PFSK-1 (cell line): ENCODE measurements at regions not wholly inside any gene's neighbourhood (a gene's known extent, or its start where the extent isn't known, plus 50 kb on each side); places are given as distances from the start of the nearest gene placed in this dataset.

Source experiments
- FOXP2 ChIP-seq: optimal IDR thresholded peaks from 2 replicates; pipeline ENCODE3; 2011; ENCODE audit warnings: borderline replicate concordance, control low read depth, inconsistent platforms; ENCODE audit not compliant: insufficient read depth; ENCODE audit errors: extremely low read length, extremely low read depth
- POLR2AphosphoS5 ChIP-seq: IDR thresholded peaks from 2 replicates; pipeline ENCODE4 v1.6.1; 2012; ENCODE audit warnings: low read depth, mild to moderate bottlenecking, control low read depth, low read length, moderate library complexity
- REST ChIP-seq, 2 experiments: IDR thresholded peaks; 2 replicates each; pipeline versions ENCODE4 v1.6.1 to v1.8.0; 2011 to 2012; ENCODE audit warnings: low read depth in 2 of 2, low read length in 2 of 2, control low read depth in 1 of 2, inconsistent platforms in 1 of 2, mild to moderate bottlenecking in 1 of 2, moderate library complexity in 1 of 2; ENCODE audit not compliant: insufficient read depth in 1 of 2
- SIN3A ChIP-seq: IDR thresholded peaks from 2 replicates; pipeline ENCODE4 v1.6.1; 2012; ENCODE audit warnings: mild to moderate bottlenecking, low read length, moderate library complexity, borderline replicate concordance; ENCODE audit not compliant: insufficient read depth
- TAF1 ChIP-seq: IDR thresholded peaks from 2 replicates; pipeline ENCODE4 v1.6.1; 2012; ENCODE audit warnings: low read length, control low read depth, borderline replicate concordance; ENCODE audit not compliant: insufficient read depth

GRCh38 chr5:12488161-12488560, 583.9 kb upstream of the CTNND2 start:
- TF ChIP-seq POLR2AphosphoS5 (no peak), REST (IDR thresholded peaks at IDR 0.05; ENCODE audit: insufficient read depth in 1 of 2, low read depth in 2 of 2, low read length in 2 of 2) (no peak)

GRCh38 chr5:12480487-12480886, 576.2 kb upstream of the CTNND2 start:
- TF ChIP-seq POLR2AphosphoS5 (no peak), TAF1 (no peak), REST (IDR thresholded peaks at IDR 0.05; ENCODE audit: insufficient read depth in 1 of 2, low read depth in 2 of 2, low read length in 2 of 2) (no peak), SIN3A (no peak), FOXP2 (no peak)

- TF ChIP-seq FOXP2 (no peak), REST (IDR thresholded peaks at IDR 0.05; ENCODE audit: insufficient read depth in 1 of 2, low read depth in 2 of 2, low read length in 2 of 2) (no peak), SIN3A (no peak), TAF1 (no peak), POLR2AphosphoS5 (no peak)
Observed at GRCh38 chr5:12477554-12477953, 573.3 kb upstream of the CTNND2 start.

GRCh38 chr5:12467799-12468198, 563.6 kb upstream of the CTNND2 start:
- TF ChIP-seq SIN3A, result no peak
- TF ChIP-seq FOXP2, result no peak
- no peak for TF ChIP-seq TAF1
- no peak for TF ChIP-seq POLR2AphosphoS5
- no peak for TF ChIP-seq REST (IDR thresholded peaks at IDR 0.05; ENCODE audit: insufficient read depth in 1 of 2, low read depth in 2 of 2, low read length in 2 of 2)

- TF ChIP-seq REST (IDR thresholded peaks at IDR 0.05; ENCODE audit: insufficient read depth in 1 of 2, low read depth in 2 of 2, low read length in 2 of 2) (no peak), TAF1 (no peak), POLR2AphosphoS5 (no peak), SIN3A (no peak), FOXP2 (no peak)
Observed at GRCh38 chr5:12460493-12461261, 556.4 kb upstream of the CTNND2 start.
